ENCODE measurements at regions not wholly inside any gene's neighbourhood (a gene's known extent, or its start where the extent isn't known, plus 50 kb on each side); places are given as distances from the start of the nearest gene placed in this dataset.

DNA sequence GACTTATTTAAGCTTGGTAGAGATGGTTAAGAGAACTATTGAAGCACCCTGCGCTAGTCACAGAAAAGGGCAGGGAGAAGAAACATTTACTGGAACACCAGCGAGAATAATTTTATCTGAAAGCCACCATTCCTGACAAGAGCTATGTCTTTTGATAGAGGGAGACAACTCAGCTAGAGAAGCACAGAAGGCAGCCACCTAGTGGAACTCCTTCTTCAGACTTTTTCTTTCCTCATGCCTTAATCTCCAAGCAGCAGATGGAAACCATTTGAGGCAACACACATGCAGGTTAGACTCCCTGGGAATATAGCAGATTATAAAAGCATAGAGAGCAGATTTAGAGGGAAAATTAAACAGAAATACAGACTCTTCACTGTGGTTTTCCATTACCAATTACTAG is 813.4 kb downstream of the SLITRK6 start:
- no peak for DNase-seq (ENCODE audit: low spot score)

- DNase-seq (ENCODE audit: low spot score) = no peak
These were observed 815.9 kb downstream of the SLITRK6 start for GRCh38 chr13:84983321-84983720.

DNA sequence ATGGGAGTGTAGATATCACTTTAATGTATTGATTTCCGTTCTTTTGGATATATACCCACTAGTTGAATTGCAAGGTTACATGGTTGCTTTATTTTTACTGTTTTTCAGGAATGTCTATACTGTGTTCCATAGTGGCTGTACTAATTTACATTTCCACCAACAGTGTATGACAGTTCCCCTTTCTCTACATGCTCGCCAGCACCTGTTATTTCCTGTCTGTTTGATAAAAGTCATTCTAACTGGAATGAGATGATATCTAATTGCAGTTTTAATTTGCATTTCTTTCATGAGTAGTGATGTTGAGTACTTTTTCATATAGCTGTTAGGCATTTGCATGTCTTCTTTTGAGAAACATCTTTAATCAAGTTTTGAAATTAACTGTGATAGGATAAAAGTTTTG is 818.6 kb downstream of the SLITRK6 start:
- DNase-seq (ENCODE audit: low spot score) = no peak

- no peak for DNase-seq (ENCODE audit: low spot score)
These were observed 820.4 kb downstream of the SLITRK6 start for GRCh38 chr13:84978851-84979250.

DNA sequence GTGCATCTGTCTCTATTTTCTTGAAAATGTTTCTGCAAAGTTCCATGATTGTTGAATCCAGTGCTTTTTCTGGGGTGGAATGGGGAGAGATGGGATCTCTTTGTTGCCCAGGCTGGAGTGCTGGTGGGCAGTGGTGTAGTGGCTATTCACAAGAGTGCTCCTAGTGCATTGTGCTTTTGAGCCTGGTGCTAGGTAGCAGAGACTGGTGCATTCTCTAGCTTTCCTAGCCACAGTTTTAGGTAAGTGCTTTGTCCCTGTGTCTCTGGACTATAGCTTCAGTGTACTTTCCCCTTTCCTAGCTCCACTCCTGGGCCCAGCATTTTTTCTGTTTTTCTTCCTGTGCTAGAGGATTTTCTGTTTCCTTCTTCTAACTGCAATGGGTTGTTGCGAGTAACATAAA is 825.6 kb downstream of the SLITRK6 start:
- no peak for DNase-seq (ENCODE audit: low spot score)

- DNase-seq (ENCODE audit: low spot score) = no peak
These were observed 826.3 kb downstream of the SLITRK6 start for GRCh38 chr13:84972907-84973306.

DNA sequence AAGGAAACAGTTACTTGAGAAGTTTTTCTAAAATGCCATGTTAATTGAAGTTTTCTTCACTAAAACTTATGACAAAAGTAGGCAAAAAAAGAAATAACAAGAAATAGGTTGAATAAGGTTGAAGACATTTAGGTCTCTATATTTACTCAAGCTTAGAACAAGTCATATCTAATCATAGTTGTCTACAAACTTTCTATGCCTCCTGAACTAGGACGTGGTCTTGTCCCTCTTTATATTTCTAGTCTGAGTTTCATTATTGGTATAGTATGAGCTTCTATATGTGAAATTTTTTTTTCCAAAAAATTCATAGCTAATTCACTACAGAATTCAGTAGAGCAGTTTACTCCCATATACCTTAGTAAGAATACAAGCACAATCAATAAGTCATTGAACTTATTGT is 836.4 kb downstream of the SLITRK6 start:
- no peak for DNase-seq (ENCODE audit: low spot score)

DNA sequence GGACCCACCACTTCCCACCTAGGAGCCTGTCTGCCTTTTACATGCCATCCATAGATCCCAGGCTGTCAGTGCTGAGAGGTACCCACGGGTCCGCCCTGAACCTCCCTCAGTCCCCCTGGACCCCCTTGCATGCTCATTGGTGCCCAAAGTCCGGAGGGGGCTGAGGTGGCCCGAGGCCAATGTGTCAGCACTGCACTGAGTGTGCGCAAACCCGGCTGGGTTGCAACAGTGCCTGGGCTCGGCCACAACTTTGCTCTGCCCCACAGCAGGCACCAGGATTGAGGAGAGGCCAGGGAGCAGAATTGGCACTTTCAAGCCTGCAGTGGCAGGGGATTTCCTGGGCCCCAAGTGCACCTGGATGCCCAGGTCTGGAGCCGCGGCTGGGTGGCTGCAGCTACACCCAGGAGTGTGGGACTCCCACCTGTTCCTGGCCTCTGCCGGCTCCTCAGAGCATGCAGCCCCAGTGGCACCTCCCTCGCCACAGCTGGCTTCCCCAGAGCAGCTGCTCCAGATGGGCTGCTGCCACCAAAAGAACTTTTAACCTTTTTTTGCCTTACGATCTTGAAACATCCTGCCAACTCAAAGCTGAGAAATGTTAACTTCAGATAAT is 837.0 kb downstream of the SLITRK6 start:
- no peak for DNase-seq (ENCODE audit: low spot score)

DNA sequence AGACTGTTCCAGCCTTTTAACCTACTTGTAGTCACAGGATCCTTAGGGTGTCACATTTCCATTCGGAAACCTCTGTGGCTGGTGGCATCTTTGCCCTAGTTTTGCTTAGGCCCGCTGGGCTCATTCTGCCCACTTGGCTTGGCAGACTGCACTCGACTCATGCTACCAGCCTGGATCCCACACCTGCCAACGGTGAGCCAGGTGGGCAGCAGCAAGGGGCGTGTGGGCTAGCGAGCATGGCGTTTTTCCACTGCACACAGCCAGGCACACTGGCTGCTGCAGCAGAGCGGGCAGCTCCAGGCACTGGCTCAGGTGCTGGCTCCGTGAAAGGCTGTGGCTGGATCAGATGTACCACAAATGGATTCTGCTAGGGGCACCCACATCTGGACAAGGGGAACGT is 838.2 kb downstream of the SLITRK6 start:
- DNase-seq (ENCODE audit: low spot score) = no peak

- no peak for DNase-seq (ENCODE audit: low spot score)
These were observed 839.4 kb downstream of the SLITRK6 start for GRCh38 chr13:84959818-84960217.

- no peak for DNase-seq (ENCODE audit: low spot score)
These were observed 844.6 kb downstream of the SLITRK6 start for GRCh38 chr13:84954636-84955035.

DNA sequence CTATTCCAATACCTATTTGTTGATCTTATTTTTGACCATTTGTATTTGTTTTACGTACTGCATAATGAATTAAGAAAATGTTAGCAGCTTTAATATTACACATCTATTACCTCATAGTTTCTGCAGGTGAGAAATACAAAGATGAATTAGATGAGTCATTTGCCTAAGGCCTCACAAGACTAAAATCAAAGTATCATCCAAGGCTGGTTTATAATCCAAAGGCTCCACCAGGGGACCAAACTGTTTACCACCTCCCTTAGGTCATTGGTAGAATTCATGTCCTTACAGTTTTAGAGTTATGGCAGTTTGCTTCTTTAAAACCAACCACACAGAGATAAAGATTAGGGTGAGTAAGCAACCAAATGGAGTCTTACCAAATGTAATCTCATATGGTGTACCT is 848.1 kb downstream of the SLITRK6 start:
- no peak for DNase-seq (ENCODE audit: low spot score)

GRCh38 chr13:84946192-84946591 is 853.0 kb downstream of the SLITRK6 start:
- DNase-seq (ENCODE audit: low spot score) = no peak

- DNase-seq (ENCODE audit: low spot score) = no peak
These were observed 858.4 kb downstream of the SLITRK6 start for GRCh38 chr13:84940798-84941197.

DNA sequence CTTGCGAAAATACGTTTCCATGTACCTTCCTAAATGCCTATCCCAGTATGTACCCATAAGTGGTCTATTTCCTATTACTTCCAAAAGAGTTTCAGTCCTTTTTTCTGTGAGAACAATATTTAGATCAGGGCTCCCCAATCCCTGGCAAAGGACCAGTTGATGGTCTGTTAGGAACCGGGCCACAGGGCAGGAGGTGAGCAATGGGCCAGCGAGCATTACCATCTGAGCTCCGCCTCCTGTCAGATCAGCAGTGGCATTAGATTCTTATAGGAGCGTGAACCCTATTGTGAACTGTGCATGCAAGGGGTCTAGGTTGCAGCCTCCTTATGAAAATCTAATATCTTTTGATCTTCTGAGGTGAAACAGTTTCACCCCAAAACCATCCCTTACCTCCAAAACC is 859.1 kb downstream of the SLITRK6 start:
- DNase-seq (ENCODE audit: low spot score) = no peak

- DNase-seq (ENCODE audit: low spot score) = no peak
These were observed 864.3 kb downstream of the SLITRK6 start for GRCh38 chr13:84934911-84935310.

GRCh38 chr13:84933797-84934196 is 865.4 kb downstream of the SLITRK6 start:
- no peak for DNase-seq (ENCODE audit: low spot score)

- DNase-seq (ENCODE audit: low spot score) = no peak
These were observed 868.0 kb downstream of the SLITRK6 start for GRCh38 chr13:84931264-84931663.

DNA sequence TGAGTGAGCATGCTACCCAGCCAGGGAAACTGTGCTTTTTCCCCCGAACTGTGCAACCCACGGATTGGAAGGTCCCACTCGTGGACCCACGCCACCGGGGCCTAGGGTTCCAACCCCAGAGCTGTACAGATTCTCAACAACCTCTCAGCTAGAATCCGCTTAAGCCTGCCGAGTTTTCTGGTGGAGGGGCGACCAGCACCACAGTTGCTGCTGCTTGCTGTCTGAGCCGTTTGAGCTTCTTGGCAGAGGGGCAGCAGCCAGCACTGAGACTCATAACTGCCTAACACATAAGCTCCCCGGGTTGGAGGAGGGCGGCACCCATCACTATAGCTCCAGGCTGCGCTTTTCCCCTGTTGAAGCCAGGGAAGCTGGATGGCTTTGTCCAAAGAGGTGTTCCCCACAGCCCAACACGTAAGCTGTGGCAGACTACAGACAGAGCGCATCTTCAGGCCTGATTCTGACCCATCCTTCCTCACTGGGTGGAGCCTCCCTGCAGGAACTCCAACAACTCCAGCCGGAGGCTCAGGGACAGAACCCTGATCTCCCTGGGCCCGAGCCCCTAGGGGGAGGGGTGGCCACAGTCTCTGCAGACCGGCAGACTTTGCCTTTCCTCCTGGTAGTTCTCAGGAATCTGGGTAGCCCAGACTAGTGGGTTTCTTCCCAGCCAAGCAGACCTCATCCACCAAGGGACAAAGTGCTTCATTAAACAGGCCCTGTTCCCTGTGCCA is 871.6 kb downstream of the SLITRK6 start:
- DNase-seq (ENCODE audit: low spot score) = no peak

DNA sequence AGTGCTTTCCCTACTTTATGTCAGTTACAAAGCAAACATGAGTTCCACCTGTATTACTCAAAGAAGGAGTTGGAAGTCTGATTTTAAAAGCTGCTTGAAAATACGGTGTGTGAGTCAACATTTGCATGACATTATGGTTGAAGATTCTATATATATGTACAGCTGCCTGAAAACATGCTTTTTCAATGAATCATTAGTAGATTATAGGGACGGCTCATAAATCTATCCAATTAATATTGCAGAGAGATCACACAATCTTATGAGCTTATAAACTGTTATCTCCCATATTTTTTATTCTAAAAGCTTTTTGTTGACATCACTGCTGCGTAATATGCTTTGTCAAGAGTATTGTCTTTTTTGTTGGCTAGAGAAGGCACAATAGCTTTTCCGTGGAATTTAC is 873.8 kb downstream of the SLITRK6 start:
- DNase-seq (ENCODE audit: low spot score) = no peak

- no peak for DNase-seq (ENCODE audit: low spot score)
These were observed 875.4 kb downstream of the SLITRK6 start for GRCh38 chr13:84923831-84924230.

- no peak for DNase-seq (ENCODE audit: low spot score)
These were observed 881.9 kb downstream of the SLITRK6 start for GRCh38 chr13:84917252-84917878.

DNA sequence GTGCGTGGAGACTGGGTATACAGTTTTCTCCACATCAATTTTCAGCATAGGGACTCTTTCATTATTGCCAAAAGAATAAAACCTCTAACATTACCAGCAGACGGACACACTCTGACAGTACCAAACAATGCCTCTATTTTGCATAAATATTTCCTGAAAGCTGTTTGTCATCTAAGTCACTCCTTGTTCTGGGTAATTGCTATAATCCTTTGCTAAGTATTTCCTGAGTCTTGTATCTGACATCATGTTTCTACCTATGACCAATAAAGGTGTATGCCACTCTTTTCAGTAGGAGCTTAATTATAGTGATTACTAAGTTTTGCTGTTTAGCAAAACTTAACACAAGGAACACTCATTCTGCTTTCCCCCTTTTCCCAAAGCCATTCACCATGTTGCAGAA is 886.5 kb downstream of the SLITRK6 start:
- DNase-seq (ENCODE audit: low spot score) = no peak
